ENCODE measurements at regions not wholly inside any gene's neighbourhood (a gene's known extent, or its start where the extent isn't known, plus 50 kb on each side); places are given as distances from the start of the nearest gene placed in this dataset.

DNA sequence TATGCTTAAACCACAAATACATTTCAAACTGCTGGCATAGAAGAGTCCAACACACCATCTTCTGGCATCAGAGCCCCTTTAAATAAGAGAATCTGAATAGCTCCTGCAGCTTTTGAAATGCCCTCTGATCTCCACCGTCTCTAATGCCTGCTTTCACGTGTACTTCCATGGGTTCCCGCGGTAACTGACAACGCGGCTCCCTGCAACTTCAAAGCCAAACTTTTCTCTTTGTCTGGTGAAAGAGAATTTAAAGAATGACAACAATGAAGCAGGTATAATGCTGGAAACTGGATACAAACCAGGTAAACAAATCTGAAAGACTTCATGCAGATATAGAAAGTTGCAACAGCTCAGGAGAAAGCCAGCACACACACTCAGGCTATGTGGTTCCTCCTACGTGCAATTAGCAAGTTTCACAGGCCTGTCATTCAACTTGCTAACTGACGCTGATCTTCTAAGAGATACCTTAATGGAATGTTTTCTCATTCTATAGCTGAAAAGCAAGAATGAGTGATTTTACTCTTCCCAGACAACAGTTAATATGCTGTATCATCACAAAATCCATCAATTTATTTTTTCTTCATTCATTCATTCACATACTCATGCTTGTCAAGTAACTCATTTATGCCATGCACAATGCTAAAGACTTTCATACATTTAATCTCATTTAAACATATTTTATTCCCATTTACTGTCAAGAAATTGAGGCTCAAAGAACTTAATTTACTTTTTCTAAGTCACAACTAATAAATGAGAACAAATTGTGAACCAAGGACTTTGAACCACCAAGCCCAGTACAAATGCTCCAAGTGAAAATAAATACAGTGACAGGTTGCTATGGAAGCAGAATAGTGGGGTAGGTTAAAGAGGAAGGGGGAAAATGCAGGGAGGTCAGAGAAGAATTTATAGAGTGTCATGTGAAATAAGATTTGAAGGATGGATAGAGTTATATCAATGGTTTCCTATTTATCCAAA is 202.7 kb upstream of the SNX7 start:
- TF ChIP-seq FOXA1 (IDR thresholded peaks at IDR 0.05) (no peak), ZNF384 (IDR thresholded peaks at IDR 0.05) (no peak), BHLHE40 (IDR thresholded peaks at IDR 0.05; ENCODE audit: borderline replicate concordance) (no peak), SUZ12 (IDR thresholded peaks at IDR 0.05) (no peak), FOXK2 (IDR thresholded peaks at IDR 0.05) (no peak), FOXM1 (IDR thresholded peaks at IDR 0.05; ENCODE audit: borderline replicate concordance) (no peak), ELF4 (IDR thresholded peaks at IDR 0.05) (no peak), LEF1 (IDR thresholded peaks at IDR 0.05; ENCODE audit: borderline replicate concordance) (no peak), HDGF (IDR thresholded peaks at IDR 0.05; ENCODE audit: borderline replicate concordance) (no peak), SP1 (IDR thresholded peaks at IDR 0.05) (no peak)
- TF ChIP-seq, protein P1, sequence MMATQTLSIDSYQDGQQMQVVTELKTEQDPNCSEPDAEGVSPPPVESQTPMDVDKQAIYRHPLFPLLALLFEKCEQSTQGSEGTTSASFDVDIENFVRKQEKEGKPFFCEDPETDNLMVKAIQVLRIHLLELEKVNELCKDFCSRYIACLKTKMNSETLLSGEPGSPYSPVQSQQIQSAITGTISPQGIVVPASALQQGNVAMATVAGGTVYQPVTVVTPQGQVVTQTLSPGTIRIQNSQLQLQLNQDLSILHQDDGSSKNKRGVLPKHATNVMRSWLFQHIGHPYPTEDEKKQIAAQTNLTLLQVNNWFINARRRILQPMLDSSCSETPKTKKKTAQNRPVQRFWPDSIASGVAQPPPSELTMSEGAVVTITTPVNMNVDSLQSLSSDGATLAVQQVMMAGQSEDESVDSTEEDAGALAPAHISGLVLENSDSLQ (IDR thresholded peaks at IDR 0.05), result no peak
